Panc1 (cell line): ENCODE measurements at regions not wholly inside any gene's neighbourhood (a gene's known extent, or its start where the extent isn't known, plus 50 kb on each side); places are given as distances from the start of the nearest gene placed in this dataset.

ENCODE experiments used
- ATAC-seq: fragments of 200-7000 bp; cut with Tn5 transposase; 2 replicates; pipeline ENCODE4 v1.9.1; 2020; ENCODE audit warnings: mild to moderate bottlenecking, moderate library complexity
- BruUV-seq: library from RNA; stranded (reverse); fragments of 400-500 nt; replicated peaks from 2 replicates; lab custom pipeline; 2021; lab: Mats Ljungman, UMichigan
- CTCF ChIA-PET: fragments of 300-600 bp; sonication (Branson Sonifier 250); formaldehyde crosslinking; loops from one replicate; lab custom pipeline; 2022; ENCODE audit warnings: antibody characterized with exemption; lab: Charles Lee
- POLR2A ChIA-PET: fragments of 300-600 bp; sonication (Branson Sonifier 250); formaldehyde crosslinking; loops from one replicate; lab custom pipeline; 2022; ENCODE audit warnings: antibody characterized with exemption; lab: Charles Lee
- DNase-seq: peaks from one replicate; pipeline ENCODE4 v3.0.0-alpha.2; 2010; ENCODE audit warnings: low read depth, low spot score
- H3K27ac ChIP-seq: 2 replicates; pipeline ENCODE4 v1.5.1; 2011; ENCODE audit warnings: mild to moderate bottlenecking, low read length, inconsistent platforms
- H3K27me3 ChIP-seq: fragments of 200-500 bp; sonication (Bioruptor generic); 2 replicates; pipeline ENCODE4 v1.6.0; 2014; ENCODE audit warnings: low read length, inconsistent platforms; ENCODE audit not compliant: control insufficient read depth, insufficient read depth
- H3K36me3 ChIP-seq: fragments of 200-500 bp; sonication (Bioruptor generic); 2 replicates; pipeline ENCODE4 v1.5.1; 2014; ENCODE audit warnings: inconsistent platforms, mild to moderate bottlenecking, low read length, moderate library complexity; ENCODE audit not compliant: control insufficient read depth, insufficient read depth
- H3K4me1 ChIP-seq: 2 replicates; pipeline ENCODE4 v1.5.1; 2011; ENCODE audit warnings: inconsistent platforms, mild to moderate bottlenecking, low read length, moderate library complexity; ENCODE audit not compliant: control insufficient read depth, insufficient read depth
- H3K4me3 ChIP-seq, 2 experiments: 2 replicates each; pipeline ENCODE4 v1.5.1; 2011 to 2012; ENCODE audit warnings: low read depth in 2 of 2, low read length in 2 of 2, mild to moderate bottlenecking in 2 of 2, inconsistent platforms in 1 of 2, moderate library complexity in 1 of 2
- H3K9me3 ChIP-seq: fragments of 200-500 bp; sonication (Bioruptor generic); 2 replicates; pipeline ENCODE4 v1.5.1; 2014; ENCODE audit warnings: low read depth, mild to moderate bottlenecking, inconsistent platforms, low read length, moderate library complexity; ENCODE audit not compliant: control insufficient read depth, insufficient read depth
- CTCF ChIP-seq: fragments of 450-650 bp; IDR thresholded peaks from 2 replicates; pipeline ENCODE4 v1.5.1; 2017; ENCODE audit warnings: mild to moderate bottlenecking
- POLR2AphosphoS5 ChIP-seq: IDR thresholded peaks from 2 replicates; pipeline ENCODE4 v1.6.1; 2012; ENCODE audit warnings: mild to moderate bottlenecking, low read depth, low read length, moderate library complexity
- REST ChIP-seq, 2 experiments: IDR thresholded peaks; 2 replicates each; pipeline ENCODE4 v1.6.1; 2011 to 2012; ENCODE audit warnings: low read depth in 2 of 2, control low read depth in 1 of 2, low read length in 1 of 2, mild to moderate bottlenecking in 1 of 2, moderate library complexity in 1 of 2; ENCODE audit not compliant: insufficient read depth in 1 of 2
- SIN3A ChIP-seq: IDR thresholded peaks from 2 replicates; pipeline ENCODE4 v1.6.1; 2012; ENCODE audit warnings: low read depth, mild to moderate bottlenecking, low read length, moderate library complexity, borderline replicate concordance; ENCODE audit not compliant: insufficient read depth
- TCF7L2 ChIP-seq: IDR thresholded peaks from 2 replicates; pipeline ENCODE4 v1.6.1; 2011; ENCODE audit warnings: mild to moderate bottlenecking, low read depth, low read length, inconsistent platforms
- in situ Hi-C: cut with HindIII; loops from 2 replicates; pipeline ENCODE4 v1.10.0; 2016; ENCODE audit warnings: low sequenced_read_pairs, low pct_unique_long_range_greater_than_20kb
- intact Hi-C: fragments of 100-400 bp; cut with micrococcal nuclease; formaldehyde crosslinking; loops from one replicate; pipeline ENCODE4 v1.10.0; 2022; ENCODE audit not compliant: unreplicated experiment

- BruUV-seq: no TSS peak
- ATAC-seq: no peak
- no peaks in the 10 kb centered on the region for H3K9me3 ChIP-seq
- no peaks in the 10 kb centered on the region for H3K27me3 ChIP-seq
- ChIA-PET POLR2A (no interaction called here), CTCF (no interaction called here)
- intact Hi-C loops (no loop called here), in situ Hi-C loops (no loop called here)
- H3K36me3 ChIP-seq: no peaks in the 10 kb centered on the region
- TF ChIP-seq CTCF: no peak
- TF ChIP-seq POLR2AphosphoS5: no peak
- TF ChIP-seq REST (IDR thresholded peaks at IDR 0.05; ENCODE audit: insufficient read depth in 1 of 2, low read depth in 2 of 2, low read length in 1 of 2): no peak
- no peak for TF ChIP-seq TCF7L2
- no peak for TF ChIP-seq SIN3A
- no peak overlapping the region for H3K4me3 ChIP-seq
- no peak for DNase-seq
- H3K27ac ChIP-seq: no peak overlapping the region
- H3K4me1 ChIP-seq: no peaks in the 10 kb centered on the region
Measured at GRCh38 chr5:29351170-29351569, 1842.3 kb upstream of the CDH6 start.

GRCh38 chr5:29337030-29337429 lies 1856.5 kb upstream of the CDH6 start:
- DNase-seq (no peak), ATAC-seq (no peak)
- Histone ChIP-seq H3K27ac (no peak overlapping the region), H3K4me1 (no peaks in the 10 kb centered on the region), H3K27me3 (no peaks in the 10 kb centered on the region), H3K9me3 (no peaks in the 10 kb centered on the region), H3K4me3 (no peak overlapping the region), H3K36me3 (no peaks in the 10 kb centered on the region)
- no TSS peak for BruUV-seq
- ChIA-PET POLR2A (no interaction called here), CTCF (no interaction called here)
- in situ Hi-C loops (no loop called here), intact Hi-C loops (no loop called here)
- TF ChIP-seq SIN3A (no peak), REST (IDR thresholded peaks at IDR 0.05; ENCODE audit: insufficient read depth in 1 of 2, low read depth in 2 of 2, low read length in 1 of 2) (no peak), CTCF (no peak), TCF7L2 (no peak), POLR2AphosphoS5 (no peak)
